GM23248 (cell line): ENCODE measurements at regions not wholly inside any gene's neighbourhood (a gene's known extent, or its start where the extent isn't known, plus 50 kb on each side); places are given as distances from the start of the nearest gene placed in this dataset.

Experiments
- EZH2 ChIP-seq: fragments of 200-600 bp; sonication (generic); IDR thresholded peaks from 2 replicates; pipeline ENCODE4 v1.6.1; 2018; ENCODE audit warnings: antibody characterized with exemption, mild to moderate bottlenecking; ENCODE audit not compliant: insufficient read depth, poor library complexity, severe bottlenecking
- EZH2phosphoT487 ChIP-seq: fragments of 200-600 bp; sonication (generic); IDR thresholded peaks from 2 replicates; pipeline ENCODE4 v1.6.1; 2018; ENCODE audit warnings: antibody characterized with exemption, moderate library complexity, mild to moderate bottlenecking, low read depth; ENCODE audit not compliant: insufficient read depth

GRCh38 chr6:100152201-100152600, 158.2 kb upstream of the MCHR2 start:
- TF ChIP-seq EZH2 (no peak), EZH2phosphoT487 (no peak)
